H1 (cell line): ENCODE measurements at regions not wholly inside any gene's neighbourhood (a gene's known extent, or its start where the extent isn't known, plus 50 kb on each side); places are given as distances from the start of the nearest gene placed in this dataset.

Experiments used
- CTCF ChIA-PET: fragments of 300-600 bp; sonication (Branson Sonifier 250); formaldehyde crosslinking; loops from one replicate; lab custom pipeline; 2021; ENCODE audit not compliant: partially characterized antibody; lab: Charles Lee
- POLR2A ChIA-PET: fragments of 300-600 bp; sonication (Branson Sonifier 250); formaldehyde crosslinking; loops from one replicate; lab custom pipeline; 2021; ENCODE audit warnings: inconsistent platforms; ENCODE audit not compliant: partially characterized antibody; lab: Charles Lee
- DNase-seq, 2 experiments: peaks; one replicate each; pipeline versions ENCODE4 v3.0.0 to v3.0.0-alpha.2; 2010 to 2022; ENCODE audit warnings: low spot score in 2 of 2, low read depth in 1 of 2, mixed read lengths in 1 of 2
- FAIRE-seq: peaks from 2 replicates; lab custom pipeline; 2011; peaks lifted over from hg19 to GRCh38; lab: Jason Lieb, UNC
- H2AFZ ChIP-seq: 2 replicates; pipeline ENCODE4 v1.8.1; 2012; ENCODE audit warnings: low read length, inconsistent platforms
- H2AK5ac ChIP-seq: 2 replicates; pipeline ENCODE4 v1.6.1; 2013; ENCODE audit warnings: low read depth, low read length
- H2BK120ac ChIP-seq: replicated peaks from 2 replicates; pipeline ENCODE3; 2013; ENCODE audit warnings: low read depth, low read length, inconsistent platforms
- H2BK12ac ChIP-seq: 2 replicates; pipeline ENCODE4 v1.6.1; 2013; ENCODE audit warnings: low read depth, low read length
- H2BK15ac ChIP-seq: 2 replicates; pipeline ENCODE4 v1.6.1; 2013; ENCODE audit warnings: low read length
- H2BK20ac ChIP-seq: 2 replicates; pipeline ENCODE4 v1.6.1; 2013; ENCODE audit warnings: low read length
- H2BK5ac ChIP-seq: 2 replicates; pipeline ENCODE4 v1.6.1; 2013; ENCODE audit warnings: low read depth, low read length
- H3K14ac ChIP-seq: 2 replicates; pipeline ENCODE4 v1.6.1; 2013; ENCODE audit warnings: inconsistent platforms; ENCODE audit not compliant: insufficient read length
- H3K18ac ChIP-seq: 2 replicates; pipeline ENCODE4 v1.6.1; 2013; ENCODE audit warnings: low read length; ENCODE audit errors: extremely low read depth
- H3K23ac ChIP-seq: 2 replicates; pipeline ENCODE4 v1.6.1; 2013; ENCODE audit warnings: inconsistent platforms; ENCODE audit not compliant: insufficient read length
- H3K23me2 ChIP-seq: 2 replicates; pipeline ENCODE4 v1.6.1; 2013; ENCODE audit warnings: low read depth, low read length
- H3K27ac ChIP-seq: 2 replicates; pipeline ENCODE4 v1.6.1; 2011; ENCODE audit warnings: low read depth, low read length, inconsistent platforms
- H3K27me3 ChIP-seq, 4 experiments: replicated peaks in 1 of 4; 1 replicate in 1 of 4; 2 replicates in 3 of 4; pipeline versions ENCODE4 v1.6.1 to v1.8.1; 2011 to 2013; ENCODE audit warnings: low read length in 3 of 4, mild to moderate bottlenecking in 3 of 4, inconsistent platforms in 2 of 4, mixed read lengths in 2 of 4, moderate library complexity in 1 of 4; ENCODE audit not compliant: control insufficient read depth in 3 of 4, insufficient read depth in 3 of 4; ENCODE audit errors: extremely low read depth in 1 of 4
- H3K36me3 ChIP-seq, 4 experiments: 2 replicates each; pipeline versions ENCODE4 v1.6.1 to v1.8.1; 2011 to 2013; ENCODE audit warnings: mild to moderate bottlenecking in 4 of 4, low read length in 3 of 4, moderate library complexity in 2 of 4, control low read depth in 1 of 4, inconsistent platforms in 1 of 4; ENCODE audit not compliant: insufficient read depth in 4 of 4, control insufficient read depth in 2 of 4
- H3K4ac ChIP-seq: replicated peaks from 2 replicates; pipeline ENCODE3; 2013; ENCODE audit warnings: low read length, low read depth, mixed read lengths, inconsistent platforms; ENCODE audit not compliant: insufficient read length
- H3K4me1 ChIP-seq, 4 experiments: replicated peaks in 1 of 4; 1 replicate in 1 of 4; 2 replicates in 3 of 4; pipeline versions ENCODE4 v1.6.1 to v1.8.1; 2011 to 2013; ENCODE audit warnings: low read length in 3 of 4, inconsistent platforms in 2 of 4, mixed read lengths in 1 of 4; ENCODE audit not compliant: insufficient read depth in 4 of 4, control insufficient read depth in 3 of 4
- H3K4me2 ChIP-seq, 2 experiments: 2 replicates each; pipeline versions ENCODE4 v1.6.1 to v1.8.1; 2011 to 2013; ENCODE audit warnings: low read depth in 2 of 2, low read length in 2 of 2, control low read depth in 1 of 2, inconsistent platforms in 1 of 2, mild to moderate bottlenecking in 1 of 2; ENCODE audit not compliant: insufficient read depth in 1 of 2
- H3K4me3 ChIP-seq, 4 experiments: fragments of 200-600, 300-600 bp in 1 of 4; sonication (generic), shearing (Covaris generic), sonication (Bioruptor Twin) in 1 of 4; 2 replicates each; pipeline versions ENCODE4 v1.5.1 to v1.8.1; 2011 to 2016; ENCODE audit warnings: low read length in 4 of 4, low read depth in 3 of 4, control low read depth in 2 of 4, inconsistent platforms in 2 of 4, mild to moderate bottlenecking in 2 of 4, mixed read lengths in 1 of 4, moderate library complexity in 1 of 4; ENCODE audit not compliant: insufficient read depth in 2 of 4; ENCODE audit errors: extremely low read depth in 1 of 4
- H3K56ac ChIP-seq: replicated peaks from 2 replicates; pipeline ENCODE3; 2013; ENCODE audit warnings: low read depth, mild to moderate bottlenecking, mixed read lengths, low read length, inconsistent platforms; ENCODE audit not compliant: insufficient read length
- H3K79me1 ChIP-seq: 2 replicates; pipeline ENCODE4 v1.6.1; 2013; ENCODE audit warnings: low read depth, low read length, control low read depth
- H3K79me2 ChIP-seq, 2 experiments: 2 replicates each; pipeline versions ENCODE4 v1.6.1 to v1.8.1; 2012 to 2013; ENCODE audit warnings: low read length in 2 of 2, mild to moderate bottlenecking in 2 of 2, inconsistent platforms in 1 of 2; ENCODE audit not compliant: insufficient read depth in 2 of 2, control insufficient read depth in 1 of 2
- H3K9ac ChIP-seq, 4 experiments: replicated peaks in 1 of 4; 1 replicate in 1 of 4; 2 replicates in 3 of 4; pipeline versions ENCODE4 v1.6.1 to v1.8.1; 2011 to 2013; ENCODE audit warnings: low read depth in 3 of 4, low read length in 3 of 4, control low read depth in 2 of 4, mild to moderate bottlenecking in 2 of 4, moderate library complexity in 2 of 4, inconsistent platforms in 1 of 4; ENCODE audit errors: extremely low read depth in 1 of 4
- H3K9me3 ChIP-seq, 2 experiments: 2 replicates each; pipeline versions ENCODE4 v1.6.1 to v1.8.1; 2012 to 2013; ENCODE audit warnings: mild to moderate bottlenecking in 2 of 2, moderate library complexity in 2 of 2, control low read depth in 1 of 2, inconsistent platforms in 1 of 2, low read depth in 1 of 2, low read length in 1 of 2, mixed read lengths in 1 of 2; ENCODE audit not compliant: insufficient read depth in 2 of 2
- H4K20me1 ChIP-seq, 2 experiments: replicated peaks in 1 of 2; 2 replicates each; pipeline versions ENCODE3 to v1.8.1; 2011 to 2013; ENCODE audit warnings: inconsistent platforms in 2 of 2, low read length in 2 of 2, mild to moderate bottlenecking in 1 of 2; ENCODE audit not compliant: insufficient read depth in 2 of 2, control insufficient read depth in 1 of 2
- H4K5ac ChIP-seq: 2 replicates; pipeline ENCODE4 v1.6.1; 2013; ENCODE audit warnings: low read length, low read depth, mixed read lengths, inconsistent platforms; ENCODE audit not compliant: insufficient read length
- H4K8ac ChIP-seq: 2 replicates; pipeline ENCODE4 v1.8.0; 2013; ENCODE audit warnings: mild to moderate bottlenecking, moderate library complexity, low read length, inconsistent platforms; ENCODE audit not compliant: insufficient read depth; ENCODE audit errors: extremely low read depth
- H4K91ac ChIP-seq: replicated peaks from 2 replicates; pipeline ENCODE3; 2013; ENCODE audit warnings: low read length, mixed read lengths, inconsistent platforms; ENCODE audit not compliant: insufficient read length
- CHD1 ChIP-seq: IDR thresholded peaks from 2 replicates; pipeline ENCODE4 v1.6.1; 2012; ENCODE audit warnings: low read depth, low read length, improper control_type of control experiment
- E2F6 ChIP-seq: IDR thresholded peaks from 2 replicates; pipeline ENCODE4 v1.6.1; 2012; ENCODE audit warnings: inconsistent platforms
- MAFK ChIP-seq: IDR thresholded peaks from 2 replicates; pipeline ENCODE4 v1.6.1; 2012; ENCODE audit warnings: low read depth, mild to moderate bottlenecking, improper control_type of control experiment, low read length
- POLR2AphosphoS5 ChIP-seq: IDR thresholded peaks from 2 replicates; pipeline ENCODE4 v1.6.1; 2011; ENCODE audit warnings: low read depth, low read length
- SUZ12 ChIP-seq: fragments of 200-600 bp; sonication (generic); IDR thresholded peaks from 2 replicates; pipeline ENCODE4 v1.6.1; 2012; ENCODE audit warnings: mild to moderate bottlenecking, inconsistent platforms, low read length, moderate library complexity, mixed read lengths
- TAF7 ChIP-seq: optimal IDR thresholded peaks from 2 replicates; pipeline ENCODE3; 2011; ENCODE audit warnings: low read depth, mild to moderate bottlenecking, inconsistent platforms, low read length, moderate library complexity, borderline replicate concordance
- TBP ChIP-seq: IDR thresholded peaks from 2 replicates; pipeline ENCODE4 v1.6.1; 2011; ENCODE audit warnings: low read depth, low read length, improper control_type of control experiment
- WGBS, 2 experiments: shearing (Covaris generic) in 1 of 2; methylation state at CpG; one replicate each; pipeline versions ENCODE4 v1.1.6 to v1.1.7; 2013 to 2015; ENCODE audit warnings: low lambda C conversion rate in 2 of 2, mixed read lengths in 2 of 2, inconsistent platforms in 1 of 2, low coverage in 1 of 2, missing lambda C conversion rate in 1 of 2; ENCODE audit not compliant: insufficient replicate concordance in 2 of 2, insufficient coverage in 1 of 2, insufficient read length in 1 of 2; ENCODE audit errors: extremely low coverage in 1 of 2, missing lambda C conversion rate in 1 of 2; 5-methylcytosine and 5-hydroxymethylcytosine counted together

- H2AK5ac ChIP-seq: no peak overlapping the region
- ChIA-PET POLR2A (no interaction called here), CTCF (interaction anchor here (0.9 to 1.8 kb wide), 2 partner anchors 34 to 516 kb away, joined by 3 read pairs; no protein-coding TSS in a partner anchor)
- no peak overlapping the region for H4K8ac ChIP-seq
- H3K23ac ChIP-seq: no peak overlapping the region
- H3K56ac ChIP-seq: no peak overlapping the region
- H2BK20ac ChIP-seq: no peak overlapping the region
- no peak overlapping the region for H2BK5ac ChIP-seq
- H2AFZ ChIP-seq: no peak overlapping the region
- H3K9ac ChIP-seq: no peak overlapping the region
- H4K91ac ChIP-seq: no peak overlapping the region
- no peak overlapping the region for H4K5ac ChIP-seq
- TF ChIP-seq SUZ12: no peak
- TF ChIP-seq E2F6: no peak
- no peak for TF ChIP-seq CHD1
- no peak for TF ChIP-seq MAFK
- TF ChIP-seq TAF7: no peak
- no peak for TF ChIP-seq POLR2AphosphoS5
- TF ChIP-seq TBP: no peak
- no peaks in the 10 kb centered on the region for H3K27me3 ChIP-seq
- H3K18ac ChIP-seq: no peak overlapping the region
- no peaks in the 10 kb centered on the region for H3K36me3 ChIP-seq
- no peak overlapping the region for H3K4me3 ChIP-seq
- no peak overlapping the region for H3K14ac ChIP-seq
- H3K23me2 ChIP-seq: no peaks in the 10 kb centered on the region
- no peak overlapping the region for H3K27ac ChIP-seq
- WGBS, 2 experiments: 91% methylated on average over 1 of the region's 1 CpG; no CpG with 5 or more reads in 1 of the 2 experiments
- H4K20me1 ChIP-seq: no peaks in the 10 kb centered on the region
- H3K9me3 ChIP-seq: no peaks in the 10 kb centered on the region
- no peak overlapping the region for H2BK15ac ChIP-seq
- H3K4me2 ChIP-seq: no peak overlapping the region
- DNase-seq (no peak), FAIRE-seq (no peak)
- no peaks in the 10 kb centered on the region for H3K79me1 ChIP-seq
- no peak overlapping the region for H2BK12ac ChIP-seq
- no peaks in the 10 kb centered on the region for H3K4me1 ChIP-seq
- no peak overlapping the region for H3K4ac ChIP-seq
- no peaks in the 10 kb centered on the region for H3K79me2 ChIP-seq
- no peak overlapping the region for H2BK120ac ChIP-seq
Measured at GRCh38 chr2:153106802-153107477, 371.6 kb downstream of the RPRM start.
